Astrocyte (in vitro differentiated cells and primary cell): ENCODE measurements at regions not wholly inside any gene's neighbourhood (a gene's known extent, or its start where the extent isn't known, plus 50 kb on each side); places are given as distances from the start of the nearest gene placed in this dataset.

Source experiments
- DNase-seq: peaks from one replicate; pipeline ENCODE4 v3.0.0-alpha.2; 2010; ENCODE audit warnings: low read depth
- FAIRE-seq: peaks from 2 replicates; lab custom pipeline; 2011; peaks lifted over from hg19 to GRCh38; lab: Jason Lieb, UNC
- H2AFZ ChIP-seq: 2 replicates; pipeline ENCODE4 v1.6.0; 2012; ENCODE audit warnings: low read depth, low read length, inconsistent platforms
- H3K27ac ChIP-seq: 2 replicates; pipeline ENCODE4 v1.5.1; 2011; ENCODE audit warnings: low read depth, low read length, inconsistent platforms
- H3K27me3 ChIP-seq: 2 replicates; pipeline ENCODE4 v1.6.0; 2011; ENCODE audit warnings: low read length, inconsistent platforms; ENCODE audit not compliant: insufficient read depth
- H3K36me3 ChIP-seq: 2 replicates; pipeline ENCODE4 v1.5.1; 2011; ENCODE audit warnings: low read length, inconsistent platforms; ENCODE audit not compliant: insufficient read depth
- H3K4me1 ChIP-seq: 2 replicates; pipeline ENCODE4 v1.5.1; 2011; ENCODE audit warnings: low read length, inconsistent platforms; ENCODE audit not compliant: insufficient read depth
- H3K4me2 ChIP-seq: 2 replicates; pipeline ENCODE4 v1.6.0; 2012; ENCODE audit warnings: low read length, inconsistent platforms
- H3K4me3 ChIP-seq: 2 replicates; pipeline ENCODE4 v1.5.1; 2011; ENCODE audit warnings: low read depth, mild to moderate bottlenecking, low read length, inconsistent platforms; ENCODE audit not compliant: insufficient read depth
- H3K79me2 ChIP-seq: 2 replicates; pipeline ENCODE4 v1.6.0; 2012; ENCODE audit warnings: mild to moderate bottlenecking, low read length, inconsistent platforms; ENCODE audit not compliant: insufficient read depth
- H3K9ac ChIP-seq: 2 replicates; pipeline ENCODE4 v1.6.0; 2012; ENCODE audit warnings: mild to moderate bottlenecking, low read length, inconsistent platforms
- H3K9me3 ChIP-seq: 2 replicates; pipeline ENCODE4 v1.5.1; 2012; ENCODE audit warnings: low read depth, mild to moderate bottlenecking, low read length, inconsistent platforms; ENCODE audit not compliant: insufficient read depth
- H4K20me1 ChIP-seq: 2 replicates; pipeline ENCODE4 v1.6.0; 2012; ENCODE audit warnings: low read length, inconsistent platforms; ENCODE audit not compliant: insufficient read depth
- H3K27ac Mint-ChIP-seq: one replicate; pipeline ENCODE4 v1.8.0; 2021; ENCODE audit warnings: mild to moderate bottlenecking, mixed read lengths; ENCODE audit not compliant: unreplicated experiment
- H3K27me3 Mint-ChIP-seq: one replicate; pipeline ENCODE4 v1.8.0; 2021; ENCODE audit warnings: low read depth, mixed read lengths; ENCODE audit not compliant: unreplicated experiment
- H3K36me3 Mint-ChIP-seq: one replicate; pipeline ENCODE4 v1.8.0; 2021; ENCODE audit warnings: low read depth, mixed read lengths; ENCODE audit not compliant: unreplicated experiment
- H3K4me1 Mint-ChIP-seq: one replicate; pipeline ENCODE4 v1.8.0; 2021; ENCODE audit warnings: low read depth, mixed read lengths; ENCODE audit not compliant: unreplicated experiment
- H3K4me3 Mint-ChIP-seq: one replicate; pipeline ENCODE4 v1.8.0; 2021; ENCODE audit warnings: mild to moderate bottlenecking, moderate library complexity, mixed read lengths; ENCODE audit not compliant: unreplicated experiment
- H3K9me3 Mint-ChIP-seq: one replicate; pipeline ENCODE4 v1.8.0; 2021; ENCODE audit warnings: mild to moderate bottlenecking, mixed read lengths; ENCODE audit not compliant: unreplicated experiment
- EZH2 ChIP-seq: IDR thresholded peaks from 2 replicates; pipeline ENCODE4 v1.6.1; 2012; ENCODE audit warnings: mild to moderate bottlenecking, low read length, inconsistent platforms; ENCODE audit not compliant: insufficient read depth
- TF ChIP-seq, protein P1 (sequence below): IDR thresholded peaks from 2 replicates; pipeline ENCODE4 v1.5.1; 2011; ENCODE audit warnings: low read depth, mild to moderate bottlenecking, inconsistent platforms, low read length, moderate library complexity; ENCODE audit not compliant: insufficient read depth

DNA sequence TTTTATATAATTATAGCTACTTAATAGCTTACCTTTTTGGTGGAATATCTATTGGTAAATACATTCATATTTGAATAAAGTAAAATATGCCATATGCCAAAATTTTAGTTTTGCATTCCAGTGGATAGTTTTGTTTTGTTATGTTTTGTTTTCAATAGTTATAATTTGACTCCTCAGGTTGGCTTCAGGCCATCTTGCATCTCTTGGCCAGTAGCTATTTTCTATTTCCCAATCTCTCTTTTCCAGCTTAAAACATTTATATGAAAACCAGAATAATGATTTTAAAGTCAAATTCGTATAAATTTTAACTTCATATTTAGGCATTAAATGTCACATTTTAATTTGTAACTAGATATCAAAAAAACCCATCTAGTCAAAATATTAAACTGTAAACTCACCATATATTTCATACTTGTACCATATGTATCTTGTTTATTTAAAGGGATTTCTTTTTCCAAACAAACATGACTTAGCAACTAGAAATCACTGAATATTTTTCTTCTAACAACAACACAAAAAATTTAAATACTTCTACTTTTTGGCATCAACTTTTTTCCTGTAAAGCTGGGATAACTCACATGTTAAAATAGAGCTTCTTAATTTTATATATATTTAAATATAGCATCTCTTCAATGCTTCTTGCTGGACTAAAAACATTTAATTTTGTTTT lies 1209.6 kb downstream of the PCDH7 start:
- Histone ChIP-seq H3K27me3 (no peaks in the 10 kb centered on the region), H2AFZ (no peak overlapping the region), H3K79me2 (no peaks in the 10 kb centered on the region), H4K20me1 (no peaks in the 10 kb centered on the region), H3K27ac (no peak overlapping the region), H3K4me2 (no peak overlapping the region), H3K36me3 (no peaks in the 10 kb centered on the region), H3K4me3 (no peak overlapping the region), H3K9ac (no peak overlapping the region), H3K9me3 (no peaks in the 10 kb centered on the region), H3K4me1 (no peaks in the 10 kb centered on the region)
- H3K4me1 Mint-ChIP-seq: no peaks in the 10 kb centered on the region
- TF ChIP-seq, protein P1, sequence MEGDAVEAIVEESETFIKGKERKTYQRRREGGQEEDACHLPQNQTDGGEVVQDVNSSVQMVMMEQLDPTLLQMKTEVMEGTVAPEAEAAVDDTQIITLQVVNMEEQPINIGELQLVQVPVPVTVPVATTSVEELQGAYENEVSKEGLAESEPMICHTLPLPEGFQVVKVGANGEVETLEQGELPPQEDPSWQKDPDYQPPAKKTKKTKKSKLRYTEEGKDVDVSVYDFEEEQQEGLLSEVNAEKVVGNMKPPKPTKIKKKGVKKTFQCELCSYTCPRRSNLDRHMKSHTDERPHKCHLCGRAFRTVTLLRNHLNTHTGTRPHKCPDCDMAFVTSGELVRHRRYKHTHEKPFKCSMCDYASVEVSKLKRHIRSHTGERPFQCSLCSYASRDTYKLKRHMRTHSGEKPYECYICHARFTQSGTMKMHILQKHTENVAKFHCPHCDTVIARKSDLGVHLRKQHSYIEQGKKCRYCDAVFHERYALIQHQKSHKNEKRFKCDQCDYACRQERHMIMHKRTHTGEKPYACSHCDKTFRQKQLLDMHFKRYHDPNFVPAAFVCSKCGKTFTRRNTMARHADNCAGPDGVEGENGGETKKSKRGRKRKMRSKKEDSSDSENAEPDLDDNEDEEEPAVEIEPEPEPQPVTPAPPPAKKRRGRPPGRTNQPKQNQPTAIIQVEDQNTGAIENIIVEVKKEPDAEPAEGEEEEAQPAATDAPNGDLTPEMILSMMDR: no peak
- TF ChIP-seq EZH2: no peak
- no peaks in the 10 kb centered on the region for H3K27me3 Mint-ChIP-seq
- FAIRE-seq (no peak), DNase-seq (no peak)
- no peak overlapping the region for H3K4me3 Mint-ChIP-seq
- H3K36me3 Mint-ChIP-seq: no peaks in the 10 kb centered on the region
- H3K9me3 Mint-ChIP-seq: no peaks in the 10 kb centered on the region
- H3K27ac Mint-ChIP-seq: no peak overlapping the region

DNA sequence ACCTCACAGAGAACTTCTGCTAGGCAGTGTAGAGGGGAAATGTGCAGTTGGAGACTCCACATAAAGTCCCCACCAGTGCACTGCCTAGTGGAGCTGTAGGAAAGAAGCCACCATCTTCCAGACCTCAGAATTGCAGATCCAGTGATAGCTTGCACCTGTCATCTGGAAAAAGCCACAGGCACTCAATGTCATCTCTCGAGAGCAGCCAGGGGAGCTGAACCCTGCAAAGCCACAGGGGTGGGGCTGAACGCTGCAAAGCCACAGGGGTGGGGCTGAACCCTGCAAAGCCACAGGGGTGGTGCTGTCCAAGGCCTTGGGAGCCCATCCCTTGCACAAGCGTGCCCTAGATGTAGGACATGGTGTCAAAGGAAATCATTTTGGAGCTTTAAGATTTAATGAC lies 1226.3 kb downstream of the PCDH7 start:
- H3K4me3 Mint-ChIP-seq: no peak overlapping the region
- H3K4me2 ChIP-seq: no peak overlapping the region
- TF ChIP-seq EZH2: no peak
- TF ChIP-seq, protein P1: no peak
- no peaks in the 10 kb centered on the region for H3K9me3 Mint-ChIP-seq
- H3K4me3 ChIP-seq: no peak overlapping the region
- no peaks in the 10 kb centered on the region for H4K20me1 ChIP-seq
- no peak overlapping the region for H3K27ac ChIP-seq
- FAIRE-seq (no peak), DNase-seq (no peak)
- H3K4me1 Mint-ChIP-seq: no peaks in the 10 kb centered on the region
- H3K36me3 ChIP-seq: no peaks in the 10 kb centered on the region
- no peaks in the 10 kb centered on the region for H3K36me3 Mint-ChIP-seq
- no peaks in the 10 kb centered on the region for H3K79me2 ChIP-seq
- no peaks in the 10 kb centered on the region for H3K4me1 ChIP-seq
- no peaks in the 10 kb centered on the region for H3K9me3 ChIP-seq
- H3K9ac ChIP-seq: no peak overlapping the region
- H3K27me3 ChIP-seq: no peaks in the 10 kb centered on the region
- H2AFZ ChIP-seq: no peak overlapping the region
- H3K27me3 Mint-ChIP-seq: no peaks in the 10 kb centered on the region
- H3K27ac Mint-ChIP-seq: no peak overlapping the region

DNA sequence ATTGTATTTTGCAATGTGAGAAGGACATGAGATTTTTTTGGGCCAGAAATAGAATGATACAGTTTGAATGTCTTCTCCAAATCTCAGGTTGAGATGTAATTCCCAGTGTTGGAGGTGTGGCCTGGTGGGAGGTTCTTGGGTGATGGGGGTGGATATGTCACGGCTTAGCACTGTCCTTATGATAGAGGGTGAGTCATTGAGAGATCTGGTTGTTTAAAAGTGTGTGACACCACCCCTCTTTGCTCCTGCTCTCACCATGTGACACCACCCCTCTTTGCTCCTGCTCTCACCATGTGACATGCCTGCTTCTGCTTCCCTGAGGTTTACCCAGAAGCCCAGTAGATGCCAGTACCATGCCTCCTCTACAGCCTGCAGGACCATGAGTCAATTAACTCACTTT lies 1226.9 kb downstream of the PCDH7 start:
- H3K4me1 Mint-ChIP-seq: no peaks in the 10 kb centered on the region
- no peak overlapping the region for H3K4me3 Mint-ChIP-seq
- no peak for FAIRE-seq

More for the DNA sequence above, 1226.9 kb downstream of the PCDH7 start:
- no peak for DNase-seq
- Mint-ChIP-seq H3K27me3 (no peaks in the 10 kb centered on the region), H3K27ac (no peak overlapping the region), H3K9me3 (no peaks in the 10 kb centered on the region), H3K36me3 (no peaks in the 10 kb centered on the region)
- no peak overlapping the region for H2AFZ ChIP-seq
- no peaks in the 10 kb centered on the region for H3K9me3 ChIP-seq
- TF ChIP-seq, protein P1: no peak
- TF ChIP-seq EZH2: no peak
- no peaks in the 10 kb centered on the region for H4K20me1 ChIP-seq
- H3K27ac ChIP-seq: no peak overlapping the region
- H3K79me2 ChIP-seq: no peaks in the 10 kb centered on the region
- no peak overlapping the region for H3K4me3 ChIP-seq
- H3K4me1 ChIP-seq: no peaks in the 10 kb centered on the region
- H3K36me3 ChIP-seq: no peaks in the 10 kb centered on the region
- H3K27me3 ChIP-seq: no peaks in the 10 kb centered on the region
- H3K4me2 ChIP-seq: no peak overlapping the region
- H3K9ac ChIP-seq: no peak overlapping the region
